ENCODE measurements at regions not wholly inside any gene's neighbourhood (a gene's known extent, or its start where the extent isn't known, plus 50 kb on each side); places are given as distances from the start of the nearest gene placed in this dataset.

DNA sequence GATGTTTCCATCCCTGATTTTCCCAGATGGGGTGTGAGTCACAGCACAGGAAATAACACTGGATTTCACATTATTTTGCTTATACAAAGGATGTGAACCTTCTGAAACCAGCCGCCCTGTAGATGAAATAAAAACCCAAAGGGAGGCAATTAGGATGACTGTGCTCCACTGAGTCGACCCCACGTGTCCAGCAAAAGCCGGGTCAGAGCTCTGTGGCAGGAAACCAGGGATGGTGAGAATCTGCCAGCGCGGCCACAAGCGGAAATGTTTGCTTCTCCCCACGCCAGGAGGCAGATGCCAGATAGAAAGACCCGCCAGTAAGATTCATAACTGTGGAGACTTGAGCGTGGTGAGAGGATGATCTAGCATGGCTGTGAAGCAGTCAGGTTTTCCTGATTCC is 764.4 kb downstream of the LIG4 start:
- peaks cover 8% of the 10 kb centered on the region; the same call in 1 of the 2 replicates for H3K9me3 ChIP-seq (ENCODE audit: insufficient read depth, low read depth)
- no peaks in the 10 kb centered on the region for H3K9me2 ChIP-seq (ENCODE audit: insufficient read depth)
- no peak overlapping the region for H2AFZ ChIP-seq
- H3K36me3 ChIP-seq (ENCODE audit: low read depth): no peaks in the 10 kb centered on the region
- H3K27me3 ChIP-seq (ENCODE audit: insufficient read depth, low read depth): no peaks in the 10 kb centered on the region
- no peaks in the 10 kb centered on the region for H3K79me2 ChIP-seq (ENCODE audit: low read depth)
- H3K4me3 ChIP-seq: no peak overlapping the region
- POLR2A ChIA-PET (ENCODE audit: unreplicated experiment): no interaction called here
- intact Hi-C loops (cut with micrococcal nuclease; ENCODE audit: unreplicated experiment): no loop called here
- TF ChIP-seq, protein P1, sequence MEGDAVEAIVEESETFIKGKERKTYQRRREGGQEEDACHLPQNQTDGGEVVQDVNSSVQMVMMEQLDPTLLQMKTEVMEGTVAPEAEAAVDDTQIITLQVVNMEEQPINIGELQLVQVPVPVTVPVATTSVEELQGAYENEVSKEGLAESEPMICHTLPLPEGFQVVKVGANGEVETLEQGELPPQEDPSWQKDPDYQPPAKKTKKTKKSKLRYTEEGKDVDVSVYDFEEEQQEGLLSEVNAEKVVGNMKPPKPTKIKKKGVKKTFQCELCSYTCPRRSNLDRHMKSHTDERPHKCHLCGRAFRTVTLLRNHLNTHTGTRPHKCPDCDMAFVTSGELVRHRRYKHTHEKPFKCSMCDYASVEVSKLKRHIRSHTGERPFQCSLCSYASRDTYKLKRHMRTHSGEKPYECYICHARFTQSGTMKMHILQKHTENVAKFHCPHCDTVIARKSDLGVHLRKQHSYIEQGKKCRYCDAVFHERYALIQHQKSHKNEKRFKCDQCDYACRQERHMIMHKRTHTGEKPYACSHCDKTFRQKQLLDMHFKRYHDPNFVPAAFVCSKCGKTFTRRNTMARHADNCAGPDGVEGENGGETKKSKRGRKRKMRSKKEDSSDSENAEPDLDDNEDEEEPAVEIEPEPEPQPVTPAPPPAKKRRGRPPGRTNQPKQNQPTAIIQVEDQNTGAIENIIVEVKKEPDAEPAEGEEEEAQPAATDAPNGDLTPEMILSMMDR (conservative IDR thresholded peaks at IDR 0.05): no peak
- no peak for TF ChIP-seq EZH2 (IDR thresholded peaks at IDR 0.05; ENCODE audit: low read depth)
- no peak overlapping the region for H3K4me2 ChIP-seq
- no TSS peak for BruUV-seq (replicated peaks)
- H3F3A ChIP-seq (ENCODE audit: insufficient read depth, low read depth): no peaks in the 10 kb centered on the region
- H3K4me1 ChIP-seq (replicated peaks; ENCODE audit: insufficient read depth): no peaks in the 10 kb centered on the region
- no peaks in the 10 kb centered on the region for H4K20me1 ChIP-seq (ENCODE audit: insufficient read depth)
- no peak overlapping the region for H3K27ac ChIP-seq
- no peak for DNase-seq
- CTCF ChIA-PET: no interaction called here

DNA sequence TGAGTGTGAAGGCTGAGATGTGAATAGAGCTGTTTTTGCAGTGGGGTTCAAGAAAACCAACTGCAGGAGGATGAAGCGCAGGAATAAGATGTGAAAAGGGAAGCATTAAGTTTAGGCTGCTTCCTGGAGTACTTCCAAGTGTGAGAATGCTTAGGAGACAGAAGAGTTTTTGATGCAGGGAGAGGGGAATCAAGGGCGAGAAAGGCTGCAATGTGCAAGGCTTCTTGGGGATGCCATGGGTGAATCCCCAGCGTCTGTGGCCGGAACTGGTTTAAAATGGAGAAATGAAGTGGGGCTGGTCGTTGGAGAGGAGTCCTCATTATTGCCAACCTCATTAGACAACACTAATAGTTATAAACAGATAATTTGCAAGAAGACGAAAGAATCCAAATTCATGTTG is 764.9 kb downstream of the LIG4 start:
- no peaks in the 10 kb centered on the region for H3K27me3 ChIP-seq (ENCODE audit: insufficient read depth, low read depth)
- H3K9me2 ChIP-seq (ENCODE audit: insufficient read depth): no peaks in the 10 kb centered on the region; the same call in 1 of the 2 replicates
- TF ChIP-seq EZH2 (IDR thresholded peaks at IDR 0.05; ENCODE audit: low read depth): no peak
- TF ChIP-seq, protein P1 (conservative IDR thresholded peaks at IDR 0.05): no peak
- CTCF ChIA-PET: no interaction called here
- no peaks in the 10 kb centered on the region for H3F3A ChIP-seq (ENCODE audit: insufficient read depth, low read depth)
- no peak overlapping the region for H2AFZ ChIP-seq
- H3K4me3 ChIP-seq: no peak overlapping the region
- no peak for DNase-seq
- POLR2A ChIA-PET (ENCODE audit: unreplicated experiment): no interaction called here
- no peak overlapping the region for H3K4me2 ChIP-seq
- H4K20me1 ChIP-seq (ENCODE audit: insufficient read depth): no peaks in the 10 kb centered on the region
- no peaks in the 10 kb centered on the region for H3K79me2 ChIP-seq (ENCODE audit: low read depth)
- H3K36me3 ChIP-seq (ENCODE audit: low read depth): no peaks in the 10 kb centered on the region
- intact Hi-C loops (cut with micrococcal nuclease; ENCODE audit: unreplicated experiment): no loop called here
- H3K27ac ChIP-seq: no peak overlapping the region
- peaks cover 8% of the 10 kb centered on the region; the same call in 1 of the 2 replicates for H3K9me3 ChIP-seq (ENCODE audit: insufficient read depth, low read depth)
- H3K4me1 ChIP-seq (replicated peaks; ENCODE audit: insufficient read depth): no peaks in the 10 kb centered on the region
- no TSS peak for BruUV-seq (replicated peaks)

DNA sequence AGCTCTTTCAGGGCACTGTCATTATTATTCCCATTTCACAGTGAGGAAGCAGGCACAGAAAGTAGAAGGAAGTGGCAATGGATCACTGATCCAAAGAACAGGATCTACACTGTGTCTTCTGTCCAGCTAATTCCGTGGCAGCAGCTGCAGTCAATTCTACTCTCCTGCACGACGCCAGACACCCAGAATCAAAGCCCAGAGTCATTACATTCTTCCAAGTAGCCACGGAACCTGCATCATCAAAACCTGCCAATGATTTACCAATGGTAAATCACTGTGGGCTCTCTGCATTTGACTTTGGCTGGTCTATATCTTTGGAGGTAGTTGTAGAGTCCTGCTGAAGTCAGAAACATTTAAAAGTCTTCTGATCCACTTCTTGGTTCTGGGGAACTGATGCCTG is 767.7 kb downstream of the LIG4 start:
- Histone ChIP-seq H3K27ac (no peak overlapping the region), H3K4me2 (no peak overlapping the region), H3K79me2 (ENCODE audit: low read depth) (no peaks in the 10 kb centered on the region), H3K36me3 (ENCODE audit: low read depth) (no peaks in the 10 kb centered on the region), H3K9me3 (ENCODE audit: insufficient read depth, low read depth) (no peaks in the 10 kb centered on the region), H3K4me3 (no peak overlapping the region), H3K4me1 (replicated peaks; ENCODE audit: insufficient read depth) (no peaks in the 10 kb centered on the region), H3K27me3 (ENCODE audit: insufficient read depth, low read depth) (no peaks in the 10 kb centered on the region), H3K9me2 (ENCODE audit: insufficient read depth) (peaks cover 4% of the 10 kb centered on the region; the same call in 1 of the 2 replicates), H2AFZ (no peak overlapping the region), H4K20me1 (ENCODE audit: insufficient read depth) (no peaks in the 10 kb centered on the region), H3F3A (ENCODE audit: insufficient read depth, low read depth) (no peaks in the 10 kb centered on the region)
- ChIA-PET POLR2A (ENCODE audit: unreplicated experiment) (no interaction called here), CTCF (no interaction called here)
- BruUV-seq (replicated peaks): no TSS peak
- DNase-seq: no peak
- TF ChIP-seq EZH2 (IDR thresholded peaks at IDR 0.05; ENCODE audit: low read depth): no peak
- intact Hi-C loops (cut with micrococcal nuclease; ENCODE audit: unreplicated experiment): no loop called here

DNA sequence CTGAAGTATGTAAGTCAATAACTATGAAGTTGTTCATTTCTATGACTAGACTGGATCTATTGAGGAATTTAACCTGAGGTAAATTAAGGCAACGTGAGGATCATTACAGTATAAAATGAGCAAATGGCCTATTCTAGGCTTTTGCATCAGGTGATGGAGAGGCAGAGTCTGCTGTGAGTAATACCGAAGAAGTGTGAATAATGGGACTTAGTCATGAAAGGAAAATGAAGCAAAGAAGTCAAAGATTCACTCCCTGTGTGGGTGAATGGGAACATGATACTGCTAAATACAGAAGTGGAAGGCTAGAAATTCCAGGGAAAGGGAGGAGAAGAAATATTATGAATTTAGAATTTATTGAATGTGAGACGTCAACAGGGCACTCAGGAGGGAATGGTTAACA is 774.1 kb downstream of the LIG4 start:
- ChIA-PET CTCF (no interaction called here), POLR2A (ENCODE audit: unreplicated experiment) (no interaction called here)
- Histone ChIP-seq H3K27ac (no peak overlapping the region), H3K36me3 (ENCODE audit: low read depth) (no peaks in the 10 kb centered on the region), H3K79me2 (ENCODE audit: low read depth) (no peaks in the 10 kb centered on the region), H3K27me3 (ENCODE audit: insufficient read depth, low read depth) (no peaks in the 10 kb centered on the region), H3F3A (ENCODE audit: insufficient read depth, low read depth) (no peaks in the 10 kb centered on the region), H2AFZ (no peak overlapping the region), H3K9me3 (ENCODE audit: insufficient read depth, low read depth) (no peaks in the 10 kb centered on the region), H3K4me2 (no peak overlapping the region), H3K9me2 (ENCODE audit: insufficient read depth) (peaks cover 4% of the 10 kb centered on the region; the same call in 1 of the 2 replicates), H3K4me3 (no peak overlapping the region), H4K20me1 (ENCODE audit: insufficient read depth) (no peaks in the 10 kb centered on the region), H3K4me1 (replicated peaks; ENCODE audit: insufficient read depth) (no peaks in the 10 kb centered on the region)
- intact Hi-C loops (cut with micrococcal nuclease; ENCODE audit: unreplicated experiment): no loop called here
- TF ChIP-seq EZH2 (IDR thresholded peaks at IDR 0.05; ENCODE audit: low read depth): no peak
- TF ChIP-seq, protein P1 (conservative IDR thresholded peaks at IDR 0.05): no peak
- no TSS peak for BruUV-seq (replicated peaks)
- no peak for DNase-seq
